HG03060 (cell line): ENCODE measurements at regions not wholly inside any gene's neighbourhood (a gene's known extent, or its start where the extent isn't known, plus 50 kb on each side); places are given as distances from the start of the nearest gene placed in this dataset.
"Not testable (repeated sequence)": the region's sequence is repeated elsewhere in the genome, so short reads cannot be mapped to it uniquely, and the experiment has no call there.

Experiments used
- ATAC-seq: cut with Tn5 transposase; IDR thresholded peaks from one replicate; pipeline ENCODE4 v1.9.1; 2021; ENCODE audit warnings: low read depth, moderate number of reproducible peaks; ENCODE audit not compliant: unreplicated experiment

GRCh38 chr2:156017341-156017885 is 315.1 kb downstream of the NR4A2 start:
- ATAC-seq, result no peak

GRCh38 chr2:156009293-156009692 is 323.2 kb downstream of the NR4A2 start:
- no peak for ATAC-seq

- no peak for ATAC-seq
Measured at GRCh38 chr2:156006721-156007618, 325.6 kb downstream of the NR4A2 start.

- ATAC-seq, result no peak
Measured at GRCh38 chr2:156005999-156006712, 326.4 kb downstream of the NR4A2 start.

- ATAC-seq, result no peak
Measured at GRCh38 chr2:156005531-156005930, 327.0 kb downstream of the NR4A2 start.

GRCh38 chr2:156004459-156004858 is 328.1 kb downstream of the NR4A2 start:
- ATAC-seq, result no peak

- no peak for ATAC-seq
Measured at GRCh38 chr2:156003780-156004179, 328.7 kb downstream of the NR4A2 start.

- ATAC-seq, result no peak
Measured at GRCh38 chr2:156001851-156002250, 330.7 kb downstream of the NR4A2 start.

- no peak for ATAC-seq
Measured at GRCh38 chr2:155997538-155997937, 335.0 kb downstream of the NR4A2 start.

GRCh38 chr2:155994315-155994714 is 338.2 kb downstream of the NR4A2 start:
- ATAC-seq, result no peak

GRCh38 chr2:155983845-155984244 is 348.7 kb downstream of the NR4A2 start:
- no peak for ATAC-seq

- ATAC-seq, result no peak
Measured at GRCh38 chr2:155982135-155982534, 350.4 kb downstream of the NR4A2 start.

GRCh38 chr2:155980941-155981560 is 351.5 kb downstream of the NR4A2 start:
- ATAC-seq, result peak; percentile 80

- ATAC-seq, result no peak
Measured at GRCh38 chr2:155975734-155976133, 356.8 kb downstream of the NR4A2 start.

GRCh38 chr2:155972916-155973315 is 359.6 kb downstream of the NR4A2 start:
- ATAC-seq, result no peak

- not testable (repeated sequence) for ATAC-seq
Measured at GRCh38 chr2:155966064-155966471, 366.5 kb downstream of the NR4A2 start.

- no peak for ATAC-seq
Measured at GRCh38 chr2:155965415-155966063, 367.0 kb downstream of the NR4A2 start.

GRCh38 chr2:155961641-155962040 is 370.9 kb downstream of the NR4A2 start:
- no peak for ATAC-seq

GRCh38 chr2:155958834-155959233 is 373.7 kb downstream of the NR4A2 start:
- no peak for ATAC-seq

- no peak for ATAC-seq
Measured at GRCh38 chr2:155947069-155947468, 385.5 kb downstream of the NR4A2 start.
